ENCODE measurements at regions not wholly inside any gene's neighbourhood (a gene's known extent, or its start where the extent isn't known, plus 50 kb on each side); places are given as distances from the start of the nearest gene placed in this dataset.

DNA sequence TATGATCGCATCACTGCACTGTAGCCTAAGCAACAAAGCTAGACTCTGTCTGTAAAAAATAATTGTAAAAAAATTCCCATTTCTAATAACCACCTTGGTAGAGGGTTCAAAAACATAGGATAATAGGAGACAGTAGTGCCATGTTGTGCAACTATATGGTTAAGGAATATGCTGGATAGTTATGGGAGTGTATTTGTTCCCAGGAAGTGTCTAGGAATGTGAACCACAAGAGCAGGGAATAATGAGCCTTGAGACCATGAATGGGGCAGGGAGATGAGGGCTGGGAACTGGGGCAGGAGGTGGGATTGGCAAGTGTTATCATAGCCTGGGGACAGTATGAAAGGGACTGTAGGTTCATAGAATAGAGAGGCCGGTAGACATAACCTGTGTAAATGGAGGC lies 50.4 kb downstream of the RUSC2 start:
- DNase-seq = no peak

DNA sequence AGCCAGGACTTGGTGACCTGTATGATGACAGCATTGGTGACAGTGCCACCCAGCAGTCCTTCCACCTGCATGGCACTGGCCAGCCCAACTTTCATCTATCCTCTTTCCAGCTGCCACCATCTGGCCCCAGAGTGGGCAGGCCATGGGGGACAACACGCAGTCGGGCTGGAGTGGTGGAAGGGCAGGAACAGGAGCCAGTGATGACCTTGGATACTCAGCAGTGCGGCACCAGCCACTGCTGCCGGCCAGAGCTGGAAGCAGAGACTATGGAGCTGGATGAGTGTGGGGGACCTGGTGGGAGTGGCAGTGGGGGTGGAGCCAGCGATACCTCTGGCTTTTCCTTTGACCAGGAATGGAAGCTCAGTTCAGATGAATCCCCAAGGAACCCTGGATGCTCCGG lies 56.9 kb downstream of the RUSC2 start:
- DNase-seq = no peak

DNA sequence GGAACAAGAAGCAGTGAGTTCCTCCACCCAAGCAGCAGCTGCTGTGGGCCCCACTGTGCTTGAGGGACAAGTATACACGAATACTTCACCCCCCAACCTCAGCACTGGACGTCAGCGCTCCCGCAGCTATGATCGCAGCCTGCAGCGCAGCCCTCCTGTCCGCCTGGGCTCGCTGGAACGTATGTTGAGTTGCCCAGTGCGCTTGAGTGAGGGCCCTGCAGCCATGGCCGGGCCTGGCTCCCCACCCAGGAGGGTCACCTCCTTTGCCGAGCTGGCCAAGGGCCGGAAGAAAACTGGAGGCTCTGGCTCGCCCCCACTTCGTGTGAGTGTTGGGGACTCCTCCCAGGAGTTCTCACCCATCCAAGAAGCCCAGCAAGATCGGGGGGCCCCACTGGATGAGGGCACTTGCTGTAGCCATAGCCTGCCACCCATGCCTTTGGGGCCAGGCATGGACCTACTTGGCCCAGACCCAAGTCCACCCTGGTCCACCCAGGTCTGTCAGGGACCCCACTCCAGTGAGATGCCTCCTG lies 57.1 kb upstream of the TESK1 start:
- no peak for DNase-seq

DNA sequence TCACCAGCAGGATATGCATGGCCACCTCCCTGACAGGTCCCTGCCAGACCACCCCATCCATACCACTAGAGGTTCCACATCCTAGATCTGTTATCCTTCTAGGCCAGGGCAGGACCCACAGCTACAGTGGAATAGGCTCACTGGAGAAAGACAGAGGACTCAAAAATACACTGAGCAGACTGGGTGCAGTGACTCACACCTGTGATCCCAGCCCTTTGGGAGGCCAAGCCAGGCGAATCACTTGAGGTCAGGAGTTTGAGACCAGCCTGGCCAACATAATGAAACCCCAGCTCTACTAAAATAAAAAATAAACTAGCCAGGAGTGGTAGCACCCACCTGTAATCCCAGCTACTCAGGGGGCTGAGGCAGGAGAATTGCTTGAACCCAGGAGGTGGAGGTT lies 56.5 kb upstream of the TESK1 start:
- DNase-seq = no peak

DNA sequence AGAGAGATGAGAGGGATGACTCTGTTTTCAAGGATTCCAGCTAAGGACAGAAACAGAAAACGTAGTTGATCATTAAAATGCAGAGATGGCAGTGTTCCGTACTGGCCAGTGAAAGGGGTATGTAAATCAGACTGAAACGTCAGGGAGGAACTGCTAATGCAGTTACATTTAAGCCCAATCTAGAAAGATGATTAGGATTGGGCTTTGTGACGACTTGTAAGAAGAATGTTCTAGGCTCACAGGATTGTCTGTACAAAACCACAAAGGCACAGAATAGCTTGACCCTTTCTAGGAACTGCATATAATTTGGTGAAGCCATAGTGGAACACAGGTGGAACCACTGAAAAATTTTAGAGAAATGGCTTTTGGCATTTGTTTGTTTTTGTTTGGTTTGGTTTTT lies 55.6 kb upstream of the TESK1 start:
- DNase-seq = no peak

DNA sequence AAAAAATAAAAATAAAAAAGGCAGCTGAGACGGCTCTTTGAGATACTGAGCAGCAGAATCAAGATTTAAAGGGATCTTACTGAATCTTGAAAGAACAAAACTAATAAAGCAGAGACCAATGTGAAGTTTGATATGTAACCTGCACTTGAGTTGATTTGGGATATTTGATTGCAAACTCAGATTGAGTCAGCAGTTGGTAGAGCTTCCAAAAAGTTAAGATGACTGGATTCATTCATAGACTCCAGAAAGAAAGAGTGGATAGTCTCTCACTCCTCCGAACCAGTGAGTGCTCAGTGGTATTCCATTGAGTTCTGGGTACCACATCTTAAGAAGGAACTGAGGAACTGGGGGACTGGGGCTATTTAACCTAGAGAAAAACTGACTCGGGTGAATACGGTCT lies 52.7 kb upstream of the TESK1 start:
- DNase-seq = no peak

DNA sequence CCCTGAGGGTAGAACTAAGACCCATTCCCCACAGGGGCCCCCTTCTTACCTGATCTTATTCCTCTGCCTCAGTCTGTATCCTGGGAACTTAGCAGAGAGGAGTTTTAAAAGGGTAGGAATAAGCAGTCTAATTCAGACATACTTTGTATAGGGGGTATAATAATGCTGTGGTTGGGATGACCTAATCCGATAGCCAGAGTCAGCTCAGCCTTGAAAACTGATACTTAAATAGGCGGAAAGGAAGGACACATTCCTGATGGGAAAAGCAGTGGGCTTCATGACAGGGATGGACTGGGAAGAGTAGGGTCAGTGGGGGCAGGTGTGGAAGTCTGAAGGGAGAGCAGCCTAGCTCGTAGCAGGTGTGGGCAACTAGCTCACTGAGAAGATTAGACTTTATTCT lies 52.2 kb upstream of the TESK1 start:
- no peak for DNase-seq

DNA sequence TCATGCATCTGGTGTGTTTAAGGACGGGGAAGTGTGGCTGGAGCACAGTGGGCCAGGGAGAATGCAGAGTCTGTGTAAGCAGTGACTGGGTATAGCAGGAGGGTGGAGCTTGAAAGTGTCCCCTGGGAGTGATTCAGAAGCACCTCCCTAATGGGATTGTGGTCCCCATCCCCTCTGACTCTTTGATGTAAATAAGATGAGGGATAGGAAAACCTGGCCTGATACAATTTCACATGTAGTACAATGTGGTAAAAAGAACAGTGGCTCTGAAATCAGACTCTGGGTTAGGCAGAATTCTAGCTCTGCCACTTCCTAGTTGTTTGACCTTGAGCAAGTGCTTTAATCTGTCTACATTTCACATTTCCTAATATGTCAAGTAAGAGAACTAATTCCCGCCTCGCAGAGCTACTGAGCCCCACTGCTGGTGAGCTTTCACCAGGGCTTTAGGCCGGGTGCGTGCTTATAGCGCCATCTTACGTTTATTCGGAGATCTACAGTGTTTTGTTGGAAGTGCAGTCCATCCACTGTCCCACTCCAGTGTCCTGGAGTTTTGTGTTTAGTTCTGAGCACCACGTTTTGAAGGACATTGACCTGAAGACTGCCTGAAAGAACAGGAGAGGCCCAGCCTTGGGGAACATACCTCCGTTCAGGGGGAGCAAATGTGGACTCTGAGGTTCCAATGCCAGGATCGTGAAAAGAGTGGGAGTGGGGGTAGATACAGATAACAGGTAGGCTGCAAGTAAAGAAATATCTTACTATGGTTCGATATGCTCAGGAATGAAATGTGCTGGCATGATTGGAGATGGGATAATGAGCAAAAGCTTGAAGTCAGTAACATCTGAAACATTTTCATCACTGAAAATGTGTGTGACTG lies 51.2 kb upstream of the TESK1 start:
- DNase-seq = peak; percentile 74

DNA sequence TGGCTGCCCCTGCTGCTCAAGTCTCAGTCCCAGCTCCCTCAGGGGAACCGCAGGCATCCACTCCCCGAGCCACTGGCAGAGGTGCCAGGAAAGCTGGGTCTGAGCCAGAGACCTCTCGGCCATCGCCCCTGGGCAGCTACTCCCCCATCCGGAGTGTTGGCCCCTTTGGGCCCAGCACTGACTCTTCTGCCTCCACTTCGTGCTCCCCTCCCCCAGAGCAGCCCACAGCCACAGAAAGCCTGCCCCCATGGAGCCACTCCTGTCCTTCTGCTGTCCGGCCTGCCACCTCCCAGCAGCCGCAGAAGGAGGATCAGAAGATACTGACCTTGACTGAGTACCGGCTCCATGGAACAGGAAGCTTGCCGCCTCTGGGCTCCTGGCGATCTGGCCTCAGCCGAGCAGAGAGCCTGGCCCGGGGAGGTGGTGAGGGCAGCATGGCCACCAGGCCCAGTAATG lies 49.8 kb upstream of the TESK1 start:
- DNase-seq = no peak

Measured in skin of body (tissue), 1 donor.